H1 (cell line): ENCODE measurements at regions not wholly inside any gene's neighbourhood (a gene's known extent, or its start where the extent isn't known, plus 50 kb on each side); places are given as distances from the start of the nearest gene placed in this dataset.

ENCODE experiments used
- EGR1 ChIP-seq: IDR thresholded peaks from 2 replicates; pipeline ENCODE4 v1.6.1; 2011; ENCODE audit warnings: low read depth, low read length, borderline replicate concordance
- KDM1A ChIP-seq: fragments of 200-600, 300-600 bp; sonication (generic); IDR thresholded peaks from 2 replicates; pipeline ENCODE4 v1.7.1; 2016; ENCODE audit warnings: mild to moderate bottlenecking, low read length, borderline replicate concordance
- POLR2A ChIP-seq, 2 experiments: IDR thresholded peaks; 1 replicate in 1 of 2; 2 replicates in 1 of 2; pipeline ENCODE4 v1.6.1; 2011; ENCODE audit warnings: low read depth in 2 of 2, low read length in 2 of 2, mild to moderate bottlenecking in 2 of 2; ENCODE audit errors: control extremely low read depth in 1 of 2
- POLR2AphosphoS5 ChIP-seq: IDR thresholded peaks from 2 replicates; pipeline ENCODE4 v1.6.1; 2011; ENCODE audit warnings: low read depth, low read length
- RAD21 ChIP-seq, 2 experiments: IDR thresholded peaks in 1 of 2; conservative IDR thresholded peaks in 1 of 2; 2 replicates each; pipeline ENCODE4 v1.6.1; 2011; ENCODE audit warnings: low read depth in 2 of 2, low read length in 2 of 2, improper control_type of control experiment in 1 of 2, inconsistent platforms in 1 of 2, mild to moderate bottlenecking in 1 of 2, moderate library complexity in 1 of 2
- SP1 ChIP-seq: IDR thresholded peaks from 2 replicates; pipeline ENCODE4 v1.6.1; 2011; ENCODE audit warnings: low read depth, low read length
- SRF ChIP-seq: IDR thresholded peaks from 2 replicates; pipeline ENCODE4 v1.6.1; 2011; ENCODE audit warnings: mild to moderate bottlenecking, low read depth, low read length, moderate library complexity
- YY1 ChIP-seq: IDR thresholded peaks from 2 replicates; pipeline ENCODE4 v1.6.1; 2011; ENCODE audit warnings: low read depth, mild to moderate bottlenecking, low read length
- TF ChIP-seq, protein P1 (sequence below): IDR thresholded peaks from 2 replicates; pipeline ENCODE4 v1.6.1; 2012; ENCODE audit warnings: inconsistent platforms
- TF ChIP-seq, protein P2 (sequence below), 3 experiments: IDR thresholded peaks; 1 replicate in 2 of 3; 2 replicates in 1 of 3; pipeline versions ENCODE4 v1.5.1 to v1.6.1; 2011; ENCODE audit warnings: low read length in 3 of 3, mild to moderate bottlenecking in 3 of 3, inconsistent platforms in 2 of 3, low read depth in 1 of 3, moderate library complexity in 1 of 3; ENCODE audit not compliant: insufficient read depth in 1 of 3; ENCODE audit errors: control extremely low read depth in 1 of 3

DNA sequence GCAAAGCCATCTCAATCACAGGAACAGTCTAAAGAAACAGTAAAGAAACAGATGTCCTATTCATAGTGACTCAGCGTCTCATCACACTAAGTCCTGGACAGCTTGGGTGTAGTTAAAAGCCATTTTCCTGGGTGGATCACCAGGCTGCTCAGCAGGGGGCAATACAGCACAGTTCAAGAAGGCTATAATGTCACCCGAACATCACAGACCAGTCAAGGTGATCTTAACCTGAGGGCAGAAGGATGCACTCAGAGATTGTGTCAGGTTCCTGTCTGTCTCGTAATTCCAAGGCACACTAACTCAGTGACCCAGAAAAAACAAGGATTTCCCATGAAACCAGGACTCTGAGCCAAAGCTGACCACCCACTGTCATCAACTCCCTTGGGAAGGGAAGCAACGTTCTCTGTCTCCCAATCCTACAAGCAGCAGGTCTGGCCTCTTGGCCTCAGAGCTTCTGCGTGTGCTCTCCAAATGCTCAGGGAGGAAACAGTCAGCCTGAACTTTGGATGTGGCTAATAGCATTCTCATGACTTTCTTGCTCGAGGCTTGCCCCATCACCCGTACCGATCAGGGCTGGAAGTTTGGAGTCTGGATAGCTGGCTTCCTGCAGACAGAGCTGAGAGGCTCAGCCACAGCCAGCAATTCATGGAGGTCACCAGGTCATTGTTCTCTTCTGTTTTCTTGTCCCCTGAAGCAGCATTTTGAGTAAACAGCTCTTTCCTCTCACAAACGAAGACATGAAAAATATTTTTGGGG, 90.4 kb upstream of the FAM171A1 start:
- TF ChIP-seq, protein P1, sequence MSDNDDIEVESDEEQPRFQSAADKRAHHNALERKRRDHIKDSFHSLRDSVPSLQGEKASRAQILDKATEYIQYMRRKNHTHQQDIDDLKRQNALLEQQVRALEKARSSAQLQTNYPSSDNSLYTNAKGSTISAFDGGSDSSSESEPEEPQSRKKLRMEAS = no peak
- TF ChIP-seq KDM1A = no peak
- TF ChIP-seq RAD21 (IDR thresholded peaks at IDR 0.05 in 1 of 2, conservative IDR thresholded peaks at IDR 0.05 in 1 of 2; ENCODE audit: low read depth in 2 of 2, low read length in 2 of 2) = no peak
- TF ChIP-seq, protein P2, sequence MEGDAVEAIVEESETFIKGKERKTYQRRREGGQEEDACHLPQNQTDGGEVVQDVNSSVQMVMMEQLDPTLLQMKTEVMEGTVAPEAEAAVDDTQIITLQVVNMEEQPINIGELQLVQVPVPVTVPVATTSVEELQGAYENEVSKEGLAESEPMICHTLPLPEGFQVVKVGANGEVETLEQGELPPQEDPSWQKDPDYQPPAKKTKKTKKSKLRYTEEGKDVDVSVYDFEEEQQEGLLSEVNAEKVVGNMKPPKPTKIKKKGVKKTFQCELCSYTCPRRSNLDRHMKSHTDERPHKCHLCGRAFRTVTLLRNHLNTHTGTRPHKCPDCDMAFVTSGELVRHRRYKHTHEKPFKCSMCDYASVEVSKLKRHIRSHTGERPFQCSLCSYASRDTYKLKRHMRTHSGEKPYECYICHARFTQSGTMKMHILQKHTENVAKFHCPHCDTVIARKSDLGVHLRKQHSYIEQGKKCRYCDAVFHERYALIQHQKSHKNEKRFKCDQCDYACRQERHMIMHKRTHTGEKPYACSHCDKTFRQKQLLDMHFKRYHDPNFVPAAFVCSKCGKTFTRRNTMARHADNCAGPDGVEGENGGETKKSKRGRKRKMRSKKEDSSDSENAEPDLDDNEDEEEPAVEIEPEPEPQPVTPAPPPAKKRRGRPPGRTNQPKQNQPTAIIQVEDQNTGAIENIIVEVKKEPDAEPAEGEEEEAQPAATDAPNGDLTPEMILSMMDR (IDR thresholded peaks at IDR 0.05; ENCODE audit: control extremely low read depth in 1 of 3, insufficient read depth in 1 of 3, low read depth in 1 of 3, low read length in 3 of 3) = no peak
- TF ChIP-seq POLR2AphosphoS5 = no peak
- no peak for TF ChIP-seq POLR2A (IDR thresholded peaks at IDR 0.05; ENCODE audit: control extremely low read depth in 1 of 2, low read depth in 2 of 2, low read length in 2 of 2)
- no peak for TF ChIP-seq SP1
- TF ChIP-seq YY1 = no peak
- TF ChIP-seq EGR1 = no peak
- TF ChIP-seq SRF = no peak
